Putamen (tissue), 1 donor: ENCODE measurements at regions not wholly inside any gene's neighbourhood (a gene's known extent, or its start where the extent isn't known, plus 50 kb on each side); places are given as distances from the start of the nearest gene placed in this dataset.

ENCODE experiments used
- DNase-seq: peaks from one replicate; pipeline ENCODE4 v3.0.0-alpha.2; 2016; ENCODE audit warnings: low spot score

GRCh38 chr1:185645686-185646085, 88.5 kb upstream of the HMCN1 start:
- DNase-seq, result no peak

- no peak for DNase-seq
Observed at GRCh38 chr1:185645162-185645640, 89.0 kb upstream of the HMCN1 start.

- DNase-seq, result no peak
Observed at GRCh38 chr1:185644531-185644930, 89.7 kb upstream of the HMCN1 start.

- DNase-seq, result no peak
Observed at GRCh38 chr1:185636848-185637247, 97.3 kb upstream of the HMCN1 start.

GRCh38 chr1:185634704-185635103, 99.5 kb upstream of the HMCN1 start:
- no peak for DNase-seq

- DNase-seq, result no peak
Observed at GRCh38 chr1:185632659-185633423, 101.3 kb upstream of the HMCN1 start.

- no peak for DNase-seq
Observed at GRCh38 chr1:185631843-185632242, 102.3 kb upstream of the HMCN1 start.

- DNase-seq, result no peak
Observed at GRCh38 chr1:185627761-185628501, 106.3 kb upstream of the HMCN1 start.

GRCh38 chr1:185627171-185627570, 107.0 kb upstream of the HMCN1 start:
- DNase-seq, result no peak

- DNase-seq, result no peak
Observed at GRCh38 chr1:185626344-185626743, 107.8 kb upstream of the HMCN1 start.

GRCh38 chr1:185610954-185611353, 123.2 kb upstream of the HMCN1 start:
- DNase-seq, result no peak

GRCh38 chr1:185608177-185608576, 126.0 kb upstream of the HMCN1 start:
- no peak for DNase-seq

GRCh38 chr1:185603158-185603557, 131.0 kb upstream of the HMCN1 start:
- no peak for DNase-seq

- DNase-seq, result no peak
Observed at GRCh38 chr1:185601189-185601588, 133.0 kb upstream of the HMCN1 start.

GRCh38 chr1:185600641-185601040, 133.6 kb upstream of the HMCN1 start:
- no peak for DNase-seq

- no peak for DNase-seq
Observed at GRCh38 chr1:185598332-185598731, 135.9 kb upstream of the HMCN1 start.

GRCh38 chr1:185595835-185596667, 138.1 kb upstream of the HMCN1 start:
- no peak for DNase-seq

GRCh38 chr1:185594786-185595410, 139.3 kb upstream of the HMCN1 start:
- no peak for DNase-seq

GRCh38 chr1:185593271-185593670, 140.9 kb upstream of the HMCN1 start:
- DNase-seq, result no peak

- no peak for DNase-seq
Observed at GRCh38 chr1:185585770-185586169, 148.4 kb upstream of the HMCN1 start.

- DNase-seq, result no peak
Observed at GRCh38 chr1:185581961-185582725, 152.0 kb upstream of the HMCN1 start.
